SH-SY5Y (cell line): ENCODE measurements at regions not wholly inside any gene's neighbourhood (a gene's known extent, or its start where the extent isn't known, plus 50 kb on each side); places are given as distances from the start of the nearest gene placed in this dataset.

ENCODE experiments used
- GATA2 ChIP-seq: IDR thresholded peaks from 2 replicates; pipeline ENCODE4 v1.6.1; 2011; ENCODE audit warnings: mild to moderate bottlenecking, low read depth, low read length
- GATA3 ChIP-seq: IDR thresholded peaks from 2 replicates; pipeline ENCODE4 v1.6.1; 2011; ENCODE audit warnings: low read depth, mild to moderate bottlenecking, low read length, moderate library complexity

GRCh38 chr6:141050471-141050870, 1082.3 kb upstream of the GJE1 start:
- no peak for TF ChIP-seq GATA3
- TF ChIP-seq GATA2 = no peak
